ENCODE measurements at regions not wholly inside any gene's neighbourhood (a gene's known extent, or its start where the extent isn't known, plus 50 kb on each side); places are given as distances from the start of the nearest gene placed in this dataset.
"Not testable (repeated sequence)": the region's sequence is repeated elsewhere in the genome, so short reads cannot be mapped to it uniquely, and the experiment has no call there.

DNA sequence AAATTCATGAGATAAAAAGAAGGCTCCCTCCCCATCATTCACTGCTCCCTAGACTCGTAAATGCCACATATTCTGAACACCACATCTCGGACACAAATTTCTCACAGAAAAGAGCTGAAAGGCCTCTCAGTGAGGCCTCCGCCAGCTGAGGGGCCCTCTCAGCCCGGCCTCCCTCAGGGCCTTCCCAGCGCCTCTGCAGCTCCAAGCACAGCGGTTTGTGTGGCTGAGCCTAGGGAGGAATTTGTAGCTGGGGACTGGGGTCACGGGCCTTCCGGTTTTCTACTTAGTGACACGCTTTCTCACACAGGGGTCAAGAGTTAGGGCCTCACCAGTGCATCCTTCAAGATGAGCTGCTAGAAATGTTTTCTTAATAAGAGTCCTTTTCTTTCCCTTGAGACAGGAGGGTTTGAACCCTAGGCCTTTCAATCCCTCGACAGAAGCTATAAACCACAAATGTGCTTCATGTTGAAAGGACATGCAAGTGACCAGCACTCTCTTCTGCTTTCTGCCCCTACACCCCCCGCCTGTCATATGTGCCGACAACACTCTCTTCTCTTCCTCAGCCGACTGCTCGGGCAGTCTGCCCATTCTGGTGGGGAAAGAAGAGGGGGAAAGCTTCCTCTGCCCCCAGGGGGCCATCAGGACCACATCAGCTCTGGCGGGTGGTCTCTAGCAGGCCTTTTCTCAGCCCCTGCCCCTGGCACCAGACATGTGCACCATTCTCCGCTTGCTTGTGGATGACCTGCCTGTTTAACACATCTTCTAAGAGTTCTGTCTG is 104.9 kb downstream of the CHIC2 start:
- DNase-seq, result no peak
- intact Hi-C loops (cut with DNase I), result no loop called here
- no peak for ATAC-seq

DNA sequence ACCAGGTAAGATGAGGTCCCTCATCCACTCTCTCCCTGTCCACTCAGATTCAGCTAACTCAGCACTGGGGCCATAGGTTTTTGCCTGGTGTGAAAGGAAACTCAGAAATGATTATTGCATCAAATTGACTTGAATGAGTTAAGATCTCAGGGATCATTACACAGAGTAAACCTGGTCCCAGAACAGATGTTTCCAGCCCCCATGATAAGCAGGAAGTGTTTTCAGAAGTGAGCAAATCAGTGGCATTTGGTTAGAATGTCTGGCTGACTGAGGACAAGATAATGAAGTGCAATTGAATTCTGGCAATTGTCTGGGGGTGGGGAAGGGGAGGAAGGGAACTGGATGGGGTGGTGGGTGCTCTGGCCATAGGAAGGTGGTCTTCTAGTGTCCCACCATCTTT is 108.0 kb downstream of the CHIC2 start:
- ATAC-seq (no peak), DNase-seq (no peak)
- intact Hi-C loops (cut with DNase I), result no loop called here

GRCh38 chr4:53956053-53956452 is 108.4 kb downstream of the CHIC2 start:
- no peak for ATAC-seq
- DNase-seq, result no peak
- intact Hi-C loops (cut with DNase I), result no loop called here

GRCh38 chr4:53951414-53951813 is 113.0 kb downstream of the CHIC2 start:
- ATAC-seq (no peak), DNase-seq (no peak)
- intact Hi-C loops (cut with DNase I), result no loop called here

DNA sequence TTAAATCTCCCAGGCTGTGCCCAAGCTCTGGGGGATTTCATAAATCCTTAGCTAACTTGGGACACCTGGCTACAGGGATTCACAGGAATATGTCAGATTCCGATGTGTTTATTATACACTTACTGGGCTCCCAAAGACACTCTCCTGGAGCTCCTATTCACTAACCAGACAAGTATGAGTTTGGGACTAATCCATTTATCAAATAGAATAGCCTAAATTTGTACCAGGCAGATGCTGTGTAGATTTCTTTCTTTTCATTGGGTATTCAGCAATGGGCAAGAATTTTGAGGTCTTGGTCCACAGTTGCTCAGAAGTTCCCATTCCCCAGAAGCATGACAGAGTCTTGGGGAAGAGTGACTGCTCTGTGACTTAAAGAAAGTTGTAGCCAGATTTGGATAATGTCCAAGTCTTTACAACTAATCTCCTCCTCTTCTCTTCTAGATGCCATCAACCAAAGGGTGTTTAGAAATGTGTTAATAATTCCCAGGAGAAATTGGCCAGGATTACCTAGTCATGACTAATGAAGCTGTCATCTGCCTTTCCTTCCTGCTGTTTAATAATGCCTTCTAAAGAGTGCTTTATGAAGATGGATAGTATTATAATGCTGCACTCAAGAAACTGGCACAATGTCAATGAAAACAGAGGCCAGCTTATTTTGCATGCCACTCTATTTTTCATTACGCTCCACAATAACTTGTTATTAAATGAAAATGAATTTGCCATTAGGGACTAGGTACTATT is 120.9 kb downstream of the CHIC2 start:
- DNase-seq (no peak), ATAC-seq (peak in 1 of 2 donors; percentile 81)
- intact Hi-C loops (cut with DNase I), result no loop called here

DNA sequence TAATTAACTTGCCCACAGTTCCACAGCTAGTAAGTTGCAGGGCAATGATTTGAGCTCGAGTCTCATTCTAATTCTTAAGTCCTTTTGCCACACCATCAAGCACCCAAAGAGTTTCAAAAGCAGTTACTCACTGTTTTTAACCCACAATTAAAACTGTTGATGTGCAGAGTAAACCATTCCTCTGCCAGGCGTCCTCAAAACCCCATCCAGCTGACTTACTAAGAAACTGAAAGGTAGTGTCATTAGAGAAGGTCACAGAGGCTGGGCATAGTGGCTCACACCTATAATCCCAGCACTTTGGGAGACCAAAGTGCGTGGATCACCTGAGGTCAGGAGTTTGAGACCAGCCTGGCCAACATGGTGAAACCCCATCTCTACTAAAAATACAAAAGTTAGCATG is 121.7 kb downstream of the CHIC2 start:
- intact Hi-C loops (cut with DNase I), result no loop called here
- ATAC-seq, result no peak
- no peak for DNase-seq

GRCh38 chr4:53941331-53941730 is 123.1 kb downstream of the CHIC2 start:
- intact Hi-C loops (cut with DNase I), result no loop called here
- ATAC-seq, result no peak
- DNase-seq, result no peak

- intact Hi-C loops (cut with DNase I); DNase-seq; ATAC-seq: not testable (repeated sequence)
Observed at GRCh38 chr4:53939892-53940291, 124.5 kb downstream of the CHIC2 start.

DNA sequence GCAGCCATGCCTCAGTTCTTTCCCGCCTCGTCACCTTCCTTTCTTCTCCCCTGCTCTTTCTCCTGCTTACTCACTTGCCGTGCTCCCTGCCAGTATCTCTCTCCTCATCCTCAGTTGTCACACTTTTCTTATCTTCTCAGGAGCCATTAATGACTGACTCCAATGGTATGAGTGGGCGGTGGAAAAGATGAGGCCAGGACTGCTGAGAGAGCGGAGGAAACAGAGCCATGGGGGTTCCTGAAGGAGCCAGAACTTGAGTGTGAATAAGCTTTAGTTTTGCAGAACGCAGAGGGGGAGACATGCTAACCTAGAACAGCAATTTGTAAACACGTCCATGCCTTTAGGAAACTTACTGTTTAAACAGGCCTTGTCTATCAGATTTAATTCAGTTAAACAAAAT is 126.5 kb downstream of the CHIC2 start:
- DNase-seq, result no peak
- intact Hi-C loops (cut with DNase I), result no loop called here
- peak in 1 of 2 donors; percentile 88 for ATAC-seq

DNA sequence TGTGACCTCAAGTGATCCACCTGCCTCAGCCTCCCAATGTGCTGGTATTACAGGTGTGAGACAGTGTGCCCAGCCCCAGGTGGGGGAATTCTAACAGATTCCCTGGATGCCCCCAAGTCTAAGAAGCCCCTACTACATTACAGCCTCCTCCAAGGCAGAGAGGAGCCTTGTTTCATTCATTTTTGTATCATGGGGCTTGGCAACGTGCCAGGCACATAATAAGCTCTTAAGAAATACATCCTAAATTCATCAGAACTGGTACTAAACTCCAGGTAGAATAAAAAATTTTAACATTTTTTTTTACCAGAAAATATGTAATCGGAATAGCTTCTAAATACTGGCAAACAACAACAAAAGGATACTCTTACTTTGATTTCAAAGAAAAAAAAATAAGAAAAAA is 127.1 kb downstream of the CHIC2 start:
- DNase-seq, result no peak
- intact Hi-C loops (cut with DNase I), result no loop called here
- ATAC-seq, result no peak

GRCh38 chr4:53935780-53936179 is 128.6 kb downstream of the CHIC2 start:
- intact Hi-C loops (cut with DNase I), result no loop called here

DNA sequence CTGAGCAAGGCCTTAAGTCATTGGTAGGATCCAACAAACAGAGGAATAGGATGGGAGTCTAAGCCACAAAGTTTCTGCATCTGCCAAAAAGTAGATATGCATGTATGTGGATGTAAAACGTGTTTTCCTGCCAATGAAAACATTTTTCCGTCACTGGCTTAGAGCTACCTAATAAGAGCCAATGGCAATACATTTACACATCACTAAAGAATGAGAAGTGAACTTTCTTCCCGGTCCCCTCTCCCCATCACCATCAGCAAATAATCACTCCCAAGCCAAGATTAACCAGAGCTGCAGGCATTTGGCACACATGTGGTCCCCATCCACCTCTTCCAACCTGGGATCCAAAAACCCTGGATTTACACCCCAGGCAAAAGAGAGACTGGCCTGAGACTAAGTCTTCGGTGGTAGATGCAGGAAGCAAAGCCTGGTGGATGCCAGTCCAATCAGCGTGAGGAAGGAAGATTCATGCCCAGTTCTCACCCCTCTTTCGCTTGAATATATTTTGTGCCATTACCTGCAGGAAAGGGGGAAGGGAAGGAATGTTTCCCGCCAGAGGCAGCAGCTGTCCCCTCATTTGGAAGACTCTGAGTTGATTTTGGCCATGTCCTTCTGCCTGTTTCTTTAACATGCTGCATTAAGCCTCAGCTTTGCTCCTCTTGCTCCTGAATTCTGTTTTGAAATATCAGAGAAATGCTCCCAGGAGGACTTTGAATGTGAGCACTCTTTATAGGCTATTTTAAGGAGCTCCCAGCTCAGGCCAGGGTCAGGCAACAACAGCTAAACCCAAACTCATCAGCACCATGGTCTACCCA is 131.4 kb downstream of the CHIC2 start:
- peak; percentile 24 to 74 for ATAC-seq
- DNase-seq, result no peak
- intact Hi-C loops (cut with DNase I), result loop anchor here in 1 of 2 donors (5.0 kb wide), 1 partner anchor 284 kb away; no protein-coding TSS in a partner anchor

More at GRCh38 chr4:53935780-53936179, 128.6 kb downstream of the CHIC2 start:
- no peak for DNase-seq
- no peak for ATAC-seq

DNA sequence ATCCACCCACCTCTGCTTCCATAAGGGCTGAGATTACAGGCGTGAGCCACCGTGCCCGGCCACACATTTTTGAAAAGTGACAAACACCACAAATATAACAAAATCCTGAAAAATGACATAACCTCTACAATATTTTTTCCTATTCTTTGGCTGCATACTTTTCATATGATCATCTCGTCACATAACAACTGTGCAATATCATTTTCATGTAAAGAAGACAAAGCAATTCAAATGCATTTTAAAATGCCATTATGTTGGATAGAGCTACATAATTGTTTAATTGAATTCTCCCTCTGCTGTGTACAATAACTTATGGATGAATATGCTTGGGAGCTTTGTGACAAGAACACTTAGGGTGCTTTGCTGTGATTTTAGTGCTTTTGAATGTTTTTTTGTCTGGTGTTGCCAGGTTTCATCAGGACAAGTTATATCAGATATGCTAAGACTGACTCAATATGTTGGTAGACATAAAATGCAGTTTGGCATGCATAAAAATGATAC is 132.9 kb downstream of the CHIC2 start:
- intact Hi-C loops (cut with DNase I), result loop anchor here in 1 of 2 donors (5.0 kb wide), 1 partner anchor 286 kb away; no protein-coding TSS in a partner anchor
- ATAC-seq, result no peak
- no peak for DNase-seq

DNA sequence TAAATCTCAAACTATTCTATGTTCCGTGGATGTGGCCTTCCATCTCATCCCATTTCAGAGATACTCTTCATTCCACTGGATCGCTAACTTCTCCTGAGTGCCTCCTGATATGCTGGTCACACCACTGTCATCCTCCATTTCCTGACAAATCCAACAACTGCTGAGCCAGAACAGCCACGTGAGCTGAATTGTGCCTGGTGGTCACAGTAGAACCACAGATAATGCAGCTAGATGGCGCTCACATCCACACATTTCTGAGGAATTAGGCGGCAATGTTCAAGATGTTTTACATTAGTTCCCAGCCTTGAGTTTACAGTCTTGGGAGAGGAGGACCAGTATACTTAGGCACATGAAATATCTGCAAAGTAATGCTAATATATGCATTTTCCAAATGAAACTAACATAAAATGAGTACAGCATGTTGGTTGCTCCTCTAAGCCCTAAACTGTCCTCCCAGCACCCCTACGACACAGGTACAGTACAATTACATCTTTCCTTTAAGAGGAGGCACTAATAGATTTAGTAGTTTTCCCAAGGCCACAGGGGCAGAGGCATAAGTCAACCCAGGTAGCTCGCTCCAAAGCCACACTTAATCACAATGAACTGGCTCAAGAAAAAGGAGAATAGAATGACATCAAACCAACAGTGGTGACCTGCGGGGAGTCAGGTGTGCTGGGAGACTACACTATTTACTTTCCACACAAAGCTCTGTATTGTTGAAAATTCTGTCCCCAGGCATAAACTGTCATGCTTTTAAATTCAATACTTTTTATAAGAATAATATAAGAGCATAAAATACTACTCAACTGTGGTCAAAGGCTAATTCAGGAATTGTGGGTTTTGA is 134.2 kb downstream of the CHIC2 start:
- intact Hi-C loops (cut with DNase I), result loop anchor here (5.0 to 10.0 kb wide), 3 partner anchors 165 to 292 kb away; no protein-coding TSS in a partner anchor
- peak; percentile 76 for DNase-seq
- ATAC-seq, result peak; percentile 88 to 90

- intact Hi-C loops (cut with DNase I), result loop anchor here (5.0 to 10.0 kb wide), 2 partner anchors 165 to 293 kb away; no protein-coding TSS in a partner anchor
- ATAC-seq (no peak), DNase-seq (no peak)
Observed at GRCh38 chr4:53929311-53929710, 135.1 kb downstream of the CHIC2 start.

DNA sequence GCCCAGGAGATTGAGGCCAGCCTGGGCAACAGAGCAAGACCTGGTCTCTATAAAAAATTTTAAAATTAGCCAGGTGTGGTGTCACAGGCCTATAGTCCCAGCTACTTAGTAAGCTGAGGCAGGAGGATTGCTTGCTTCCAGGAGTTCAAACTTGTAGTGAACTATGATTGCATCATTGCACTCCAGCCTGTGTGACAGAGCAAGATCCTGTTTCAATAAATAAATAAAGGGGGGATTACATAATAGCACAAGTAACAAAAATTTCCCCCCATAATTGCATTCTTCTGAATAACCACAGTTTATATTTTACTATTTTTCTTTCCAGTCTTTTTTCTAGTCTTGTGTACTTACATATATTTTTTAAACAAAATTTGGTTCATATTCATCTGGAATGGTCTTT is 135.6 kb downstream of the CHIC2 start:
- DNase-seq, result no peak
- ATAC-seq, result no peak
- intact Hi-C loops (cut with DNase I), result loop anchor here (5.0 to 10.0 kb wide), 2 partner anchors 166 to 293 kb away; no protein-coding TSS in a partner anchor

DNA sequence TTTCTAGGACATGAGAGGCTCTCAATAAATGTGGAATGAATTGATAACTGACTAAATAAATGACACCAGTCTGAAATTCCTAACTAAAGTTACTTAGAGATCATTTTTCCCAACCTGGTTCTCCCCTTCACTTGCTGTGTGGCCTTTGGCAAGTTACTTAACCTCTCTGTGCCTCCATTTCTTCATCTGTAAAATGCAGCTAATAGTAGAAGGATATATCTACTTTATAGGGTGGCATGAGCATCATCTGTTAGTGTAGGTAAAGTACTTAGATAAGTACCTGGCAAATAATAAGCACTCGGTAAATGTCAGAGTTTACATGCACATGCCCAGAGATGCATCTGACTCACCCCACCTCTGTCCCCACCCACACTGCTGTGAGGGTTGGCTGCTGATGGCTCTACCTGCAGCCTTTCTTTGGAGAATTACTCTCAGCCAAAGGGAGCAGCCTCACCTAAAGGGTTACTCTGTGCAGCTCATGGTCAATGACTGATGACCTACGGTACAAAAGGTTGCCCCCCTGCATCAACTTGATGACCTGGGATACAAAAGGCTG is 139.3 kb downstream of the CHIC2 start:
- DNase-seq (no peak), ATAC-seq (no peak)
- intact Hi-C loops (cut with DNase I), result loop anchor here (5.0 to 10.0 kb wide), 2 partner anchors 170 to 297 kb away; no protein-coding TSS in a partner anchor
